SH-SY5Y (cell line): ENCODE measurements at regions not wholly inside any gene's neighbourhood (a gene's known extent, or its start where the extent isn't known, plus 50 kb on each side); places are given as distances from the start of the nearest gene placed in this dataset.

ENCODE experiments used
- GATA2 ChIP-seq: IDR thresholded peaks from 2 replicates; pipeline ENCODE4 v1.6.1; 2011; ENCODE audit warnings: mild to moderate bottlenecking, low read depth, low read length
- GATA3 ChIP-seq: IDR thresholded peaks from 2 replicates; pipeline ENCODE4 v1.6.1; 2011; ENCODE audit warnings: low read depth, mild to moderate bottlenecking, low read length, moderate library complexity

DNA sequence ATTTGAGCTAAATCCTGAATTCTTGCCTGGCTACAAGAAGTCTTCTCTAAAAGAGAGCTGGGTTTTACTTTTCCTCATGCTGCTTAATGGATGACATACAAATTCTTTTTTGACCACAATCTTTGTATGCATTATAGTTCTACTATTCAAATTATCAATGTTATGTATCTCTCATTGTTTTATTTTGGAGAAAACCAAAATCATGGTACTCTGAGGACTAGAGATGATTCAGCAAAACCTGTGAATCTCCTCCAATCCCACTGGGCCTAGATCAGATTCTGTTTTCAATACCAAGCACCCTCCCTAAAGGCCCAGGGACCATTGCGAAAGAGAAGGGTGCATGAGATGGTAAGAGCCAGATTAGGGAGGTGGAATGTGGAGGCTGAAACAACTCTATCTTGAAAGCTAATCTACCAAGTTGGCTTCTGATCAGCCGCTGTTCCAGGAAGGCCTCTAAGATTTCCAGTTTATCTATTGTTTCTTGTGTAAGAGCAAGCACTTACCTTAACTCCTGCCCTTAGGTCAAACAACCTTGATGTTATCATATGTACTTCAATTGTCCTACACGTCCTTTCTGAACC lies 547.2 kb downstream of the PLPP3 start:
- no peak for TF ChIP-seq GATA2
- no peak for TF ChIP-seq GATA3
